Tibial nerve (tissue), 3 donors: ENCODE measurements at regions not wholly inside any gene's neighbourhood (a gene's known extent, or its start where the extent isn't known, plus 50 kb on each side); places are given as distances from the start of the nearest gene placed in this dataset.

Source experiments
- CTCF ChIP-seq, 5 experiments: fragments of 200-600 bp in 3 of 5; fragments of 450-650 bp in 2 of 5; sonication (generic) in 3 of 5; IDR thresholded peaks; one replicate each; pipeline ENCODE4 v1.5.1; 2016 to 2019; ENCODE audit warnings: antibody characterized with exemption in 5 of 5, mild to moderate bottlenecking in 3 of 5, moderate library complexity in 2 of 5
- POLR2A ChIP-seq, 2 donors: fragments of 450-650 bp; IDR thresholded peaks; one replicate each; pipeline ENCODE4 v1.6.1; 2017; ENCODE audit warnings: antibody characterized with exemption in 2 of 2, mild to moderate bottlenecking in 2 of 2, moderate library complexity in 2 of 2

DNA sequence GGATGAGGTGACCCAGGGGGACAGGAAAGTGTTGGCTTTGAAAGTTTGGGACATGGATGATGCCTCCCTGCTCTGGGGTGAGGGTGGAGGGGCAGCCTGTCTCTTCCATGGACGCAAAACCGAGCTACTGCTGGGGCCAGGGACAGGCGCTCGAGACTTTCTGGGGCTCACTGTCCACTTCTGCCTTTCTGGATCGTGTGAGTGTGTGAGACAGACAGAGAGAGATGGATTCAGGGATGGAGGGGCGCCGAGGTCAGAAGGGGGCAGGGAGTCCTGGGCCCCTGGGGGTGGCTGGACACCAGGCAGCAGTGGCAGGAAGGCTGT, 78.0 kb upstream of the GATA5 start:
- TF ChIP-seq CTCF (IDR thresholded peaks at IDR 0.05): no peak
- no peak for TF ChIP-seq POLR2A (IDR thresholded peaks at IDR 0.05)
